Hippocampal formation (tissue), 2 donors: ENCODE measurements at regions not wholly inside any gene's neighbourhood (a gene's known extent, or its start where the extent isn't known, plus 50 kb on each side); places are given as distances from the start of the nearest gene placed in this dataset.

ENCODE experiments used
- DNase-seq, 2 donors: peaks; one replicate each; lab custom pipeline; 2025; lab: John Stamatoyannopoulos, UW

GRCh38 chr2:16008856-16009255, 68.5 kb downstream of the MYCN start:
- DNase-seq = no peak

- DNase-seq = no peak
These were observed 68.0 kb downstream of the MYCN start for GRCh38 chr2:16008331-16008850.

GRCh38 chr2:16007167-16007934, 67.0 kb downstream of the MYCN start:
- DNase-seq = no peak

- DNase-seq = no peak
These were observed 66.3 kb downstream of the MYCN start for GRCh38 chr2:16006537-16007166.

GRCh38 chr2:16005816-16006536, 65.6 kb downstream of the MYCN start:
- DNase-seq = no peak

GRCh38 chr2:16005389-16005788, 65.0 kb downstream of the MYCN start:
- DNase-seq = no peak

- no peak for DNase-seq
These were observed 63.5 kb downstream of the MYCN start for GRCh38 chr2:16003809-16004208.

- no peak for DNase-seq
These were observed 62.8 kb downstream of the MYCN start for GRCh38 chr2:16003152-16003551.

GRCh38 chr2:16002575-16002974, 62.2 kb downstream of the MYCN start:
- DNase-seq = no peak

GRCh38 chr2:16002144-16002543, 61.8 kb downstream of the MYCN start:
- DNase-seq = no peak

- no peak for DNase-seq
These were observed 60.3 kb downstream of the MYCN start for GRCh38 chr2:16000642-16001041.

GRCh38 chr2:15999596-16000469, 59.5 kb downstream of the MYCN start:
- DNase-seq = no peak

- DNase-seq = no peak
These were observed 57.5 kb downstream of the MYCN start for GRCh38 chr2:15997728-15998280.

GRCh38 chr2:15996536-15997423, 56.4 kb downstream of the MYCN start:
- DNase-seq = no peak
